ENCODE measurements at regions not wholly inside any gene's neighbourhood (a gene's known extent, or its start where the extent isn't known, plus 50 kb on each side); places are given as distances from the start of the nearest gene placed in this dataset.
"Not testable (repeated sequence)": the region's sequence is repeated elsewhere in the genome, so short reads cannot be mapped to it uniquely, and the experiment has no call there.

DNA sequence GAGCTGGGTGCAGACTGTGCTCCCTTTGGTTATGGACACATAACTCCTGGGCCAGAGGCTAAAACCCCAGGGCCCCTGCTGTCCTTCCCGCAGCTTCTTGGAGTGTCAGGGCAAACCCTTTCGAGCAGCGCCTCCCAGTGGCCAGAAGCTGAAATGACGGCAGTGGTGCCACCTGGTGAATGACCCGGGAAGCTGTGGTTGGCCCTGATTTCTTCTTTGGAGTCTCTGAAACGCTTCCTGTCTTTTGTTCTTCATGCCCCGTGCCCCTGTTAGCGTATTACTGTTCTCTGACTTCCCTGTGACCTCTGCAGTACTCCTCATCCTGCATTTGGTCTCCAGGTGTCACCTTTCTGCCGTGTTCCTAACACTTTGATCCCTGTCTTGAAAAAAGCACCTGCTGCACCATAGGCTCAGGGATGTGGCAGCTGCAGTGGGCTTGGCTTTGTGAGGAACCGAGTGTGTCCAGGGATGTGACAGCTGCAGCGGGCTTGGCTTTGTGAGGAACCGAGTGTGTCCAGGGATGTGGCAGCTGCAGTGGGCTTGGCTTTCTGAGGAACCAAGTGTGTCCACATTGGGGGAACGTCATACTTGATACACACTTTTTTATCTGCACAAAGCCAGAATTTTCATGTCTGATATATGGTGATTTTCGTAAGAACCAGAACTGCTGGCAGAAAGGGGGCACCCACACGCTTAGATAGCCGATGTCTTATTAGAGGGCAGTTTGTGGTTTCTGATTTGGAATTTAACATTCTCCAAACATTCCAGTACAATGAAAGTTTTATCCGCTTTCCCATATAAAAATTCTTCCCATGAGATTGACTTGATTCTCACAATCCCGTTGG, 241.8 kb upstream of the FRG2C start:
- intact Hi-C loops (cut with DNase I; ENCODE audit: low total_unique reads) (loop anchor here (10.0 kb wide), 1 partner anchor 128 kb away; no protein-coding TSS in a partner anchor), in situ Hi-C loops (cut with MboI; ENCODE audit: low pct_ligation_motif_present in 1 of 4, low pct_unique_long_range_greater_than_20kb in 1 of 4, low sequenced_read_pairs in 3 of 4) (loop anchor here in 2 of 4 donors (10.0 kb wide), 1 partner anchor 128 kb away; no protein-coding TSS in a partner anchor)
- WGBS, 2 donors (ENCODE audit: low coverage in 1 of 2) = 46 to 94% methylated on average over 5 to 18 of the region's 18 CpGs
- H3K36me3 ChIP-seq, H3K9me3 ChIP-seq, H3K4me3 ChIP-seq, H3K27ac ChIP-seq, H3K4me1 ChIP-seq, H3K27me3 ChIP-seq: not testable (repeated sequence)
- DNase-seq = peak; percentile 51
- TF ChIP-seq, protein P1, sequence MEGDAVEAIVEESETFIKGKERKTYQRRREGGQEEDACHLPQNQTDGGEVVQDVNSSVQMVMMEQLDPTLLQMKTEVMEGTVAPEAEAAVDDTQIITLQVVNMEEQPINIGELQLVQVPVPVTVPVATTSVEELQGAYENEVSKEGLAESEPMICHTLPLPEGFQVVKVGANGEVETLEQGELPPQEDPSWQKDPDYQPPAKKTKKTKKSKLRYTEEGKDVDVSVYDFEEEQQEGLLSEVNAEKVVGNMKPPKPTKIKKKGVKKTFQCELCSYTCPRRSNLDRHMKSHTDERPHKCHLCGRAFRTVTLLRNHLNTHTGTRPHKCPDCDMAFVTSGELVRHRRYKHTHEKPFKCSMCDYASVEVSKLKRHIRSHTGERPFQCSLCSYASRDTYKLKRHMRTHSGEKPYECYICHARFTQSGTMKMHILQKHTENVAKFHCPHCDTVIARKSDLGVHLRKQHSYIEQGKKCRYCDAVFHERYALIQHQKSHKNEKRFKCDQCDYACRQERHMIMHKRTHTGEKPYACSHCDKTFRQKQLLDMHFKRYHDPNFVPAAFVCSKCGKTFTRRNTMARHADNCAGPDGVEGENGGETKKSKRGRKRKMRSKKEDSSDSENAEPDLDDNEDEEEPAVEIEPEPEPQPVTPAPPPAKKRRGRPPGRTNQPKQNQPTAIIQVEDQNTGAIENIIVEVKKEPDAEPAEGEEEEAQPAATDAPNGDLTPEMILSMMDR (IDR thresholded peaks at IDR 0.05) = peak; percentile 61 to 84 (median 77)

DNA sequence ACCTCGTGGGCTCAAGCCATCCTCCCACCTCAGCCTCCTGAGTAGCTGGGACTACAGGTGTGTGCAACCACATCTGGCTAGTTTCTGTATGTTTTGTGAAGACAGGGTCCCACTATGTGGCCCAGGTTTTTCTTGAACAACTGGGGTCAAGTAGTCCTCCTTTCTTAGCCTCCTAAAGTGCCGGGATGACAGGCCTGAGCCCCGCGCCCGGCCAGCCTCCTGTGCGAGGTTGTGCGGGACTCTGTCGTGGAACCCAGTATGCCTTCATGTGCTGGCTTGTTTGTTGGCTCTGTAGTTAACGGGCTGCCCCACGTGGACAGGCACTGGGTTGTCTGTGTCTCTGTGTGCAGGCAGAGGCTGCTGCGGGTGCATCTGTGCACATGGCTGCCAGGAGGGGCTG, 238.7 kb upstream of the FRG2C start:
- 90% methylated on average over 11 of the region's 11 CpGs; no CpG with 5 or more reads in 1 of the 2 donors for WGBS, 2 donors (ENCODE audit: low coverage in 1 of 2)
- not testable (repeated sequence) for H3K36me3 ChIP-seq, H3K4me1 ChIP-seq, DNase-seq, H3K4me3 ChIP-seq, H3K27me3 ChIP-seq, H3K27ac ChIP-seq, H3K9me3 ChIP-seq
- in situ Hi-C loops (cut with MboI; ENCODE audit: low pct_ligation_motif_present in 1 of 4, low pct_unique_long_range_greater_than_20kb in 1 of 4, low sequenced_read_pairs in 3 of 4) = loop anchor here in 2 of 4 donors (10.0 kb wide), 1 partner anchor 131 kb away; no protein-coding TSS in a partner anchor
- intact Hi-C loops (cut with DNase I; ENCODE audit: low total_unique reads) = loop anchor here (10.0 kb wide), 1 partner anchor 131 kb away; no protein-coding TSS in a partner anchor

DNA sequence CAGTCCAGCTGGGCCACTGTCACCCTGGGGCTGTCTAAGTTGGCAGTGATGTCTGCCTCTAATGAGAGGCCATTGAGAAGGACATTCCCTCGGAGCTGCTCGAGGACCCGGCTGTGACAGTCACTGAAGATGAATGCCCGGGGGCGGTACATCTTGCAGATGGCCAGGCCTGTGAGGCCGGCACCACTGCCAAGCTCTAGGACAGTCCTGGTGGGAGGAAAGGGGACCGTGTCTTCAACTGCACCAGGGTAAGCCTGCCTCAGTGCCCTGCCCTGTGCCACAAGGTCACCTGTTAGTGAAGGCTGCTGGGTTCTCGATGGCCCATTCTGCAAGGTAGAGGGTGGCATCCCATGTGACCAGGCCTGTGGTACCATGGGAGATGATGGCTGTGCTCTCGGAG, 236.6 kb upstream of the FRG2C start:
- H3K36me3 ChIP-seq, H3K9me3 ChIP-seq, H3K4me1 ChIP-seq, H3K27ac ChIP-seq, DNase-seq, H3K4me3 ChIP-seq, H3K27me3 ChIP-seq: not testable (repeated sequence)
- intact Hi-C loops (cut with DNase I; ENCODE audit: low total_unique reads) (loop anchor here (10.0 kb wide), 1 partner anchor 133 kb away; no protein-coding TSS in a partner anchor), in situ Hi-C loops (cut with MboI; ENCODE audit: low pct_ligation_motif_present in 1 of 4, low pct_unique_long_range_greater_than_20kb in 1 of 4, low sequenced_read_pairs in 3 of 4) (loop anchor here in 2 of 4 donors (10.0 kb wide), 1 partner anchor 133 kb away; no protein-coding TSS in a partner anchor)
- WGBS, 2 donors (ENCODE audit: low coverage in 1 of 2) = 85% methylated on average over 4 of the region's 9 CpGs; no CpG with 5 or more reads in 1 of the 2 donors

DNA sequence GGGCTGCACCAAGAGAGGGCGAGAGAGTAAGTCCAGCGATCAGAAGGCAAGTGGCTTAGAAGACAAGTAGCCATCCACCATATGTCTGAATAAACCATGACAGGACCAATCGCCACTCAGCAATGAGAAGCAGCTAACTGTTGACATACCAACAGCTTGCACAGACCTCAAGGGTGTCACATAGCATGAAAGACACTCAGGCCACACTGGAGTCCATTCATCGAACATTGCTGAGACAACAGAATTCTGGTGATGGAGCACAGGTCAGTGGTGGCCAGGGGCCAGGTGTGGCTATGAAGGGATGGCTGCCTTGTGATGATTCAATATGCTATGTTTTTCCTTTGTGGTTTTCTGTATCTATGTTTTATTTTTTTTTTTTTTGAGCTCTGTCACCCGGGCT, 236.2 kb upstream of the FRG2C start:
- not testable (repeated sequence) for H3K9me3 ChIP-seq, DNase-seq, H3K27ac ChIP-seq, H3K4me1 ChIP-seq, H3K4me3 ChIP-seq, H3K27me3 ChIP-seq, H3K36me3 ChIP-seq
- in situ Hi-C loops (cut with MboI; ENCODE audit: low pct_ligation_motif_present in 1 of 4, low pct_unique_long_range_greater_than_20kb in 1 of 4, low sequenced_read_pairs in 3 of 4) = loop anchor here in 2 of 4 donors (10.0 kb wide), 1 partner anchor 133 kb away; no protein-coding TSS in a partner anchor
- 80 to 98% methylated on average over 2 to 5 of the region's 5 CpGs for WGBS, 2 donors (ENCODE audit: low coverage in 1 of 2)
- intact Hi-C loops (cut with DNase I; ENCODE audit: low total_unique reads) = loop anchor here (10.0 kb wide), 1 partner anchor 133 kb away; no protein-coding TSS in a partner anchor

DNA sequence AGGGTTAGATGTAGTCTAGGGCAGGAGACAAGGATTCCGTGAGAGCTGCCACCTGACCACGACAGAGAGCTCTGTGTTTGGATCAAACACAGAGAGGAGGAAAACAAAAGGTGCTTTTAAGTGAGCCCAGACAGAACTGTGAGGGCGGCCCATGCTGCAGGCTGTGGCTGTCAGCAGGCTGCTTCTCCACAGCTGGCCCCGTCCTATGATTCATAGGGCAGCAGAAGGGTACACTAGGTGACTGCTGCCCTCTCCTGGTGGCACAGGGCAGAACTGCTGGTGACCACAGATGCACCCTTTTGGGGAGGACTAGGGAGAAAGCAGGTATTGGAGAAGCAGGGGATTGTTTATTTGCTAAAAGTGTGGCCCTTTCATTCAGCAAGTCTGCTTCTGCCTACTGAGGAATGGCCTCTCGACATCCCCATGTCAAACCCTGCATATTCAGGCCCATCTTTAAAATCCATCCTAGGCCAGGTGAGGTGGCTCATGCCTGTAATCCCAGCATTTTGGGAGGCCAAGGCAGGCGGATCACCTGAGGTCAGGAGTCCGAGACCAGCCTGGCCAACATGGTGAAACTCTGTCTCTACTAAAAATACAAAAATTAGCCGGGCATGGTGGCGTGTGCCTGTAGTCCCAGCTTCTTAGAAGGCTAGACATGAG, 234.4 kb upstream of the FRG2C start:
- H3K4me3 ChIP-seq, H3K36me3 ChIP-seq, H3K27ac ChIP-seq, H3K9me3 ChIP-seq, H3K27me3 ChIP-seq: not testable (repeated sequence)
- peak; percentile 79 for DNase-seq
- H3K4me1 ChIP-seq = peaks cover 0 to 13% (median 8%) of the 10 kb centered on the region in 4 donors
- in situ Hi-C loops (cut with MboI; ENCODE audit: low pct_ligation_motif_present in 1 of 4, low pct_unique_long_range_greater_than_20kb in 1 of 4, low sequenced_read_pairs in 3 of 4) (loop anchor here in 2 of 4 donors (10.0 kb wide), 1 partner anchor 135 kb away; no protein-coding TSS in a partner anchor), intact Hi-C loops (cut with DNase I; ENCODE audit: low total_unique reads) (loop anchor here (10.0 kb wide), 1 partner anchor 135 kb away; no protein-coding TSS in a partner anchor)
- 55 to 61% methylated on average over 3 to 9 of the region's 9 CpGs for WGBS, 2 donors (ENCODE audit: low coverage in 1 of 2)
- TF ChIP-seq, protein P1 (IDR thresholded peaks at IDR 0.05) = peak; percentile 66 to 88 (median 80)

DNA sequence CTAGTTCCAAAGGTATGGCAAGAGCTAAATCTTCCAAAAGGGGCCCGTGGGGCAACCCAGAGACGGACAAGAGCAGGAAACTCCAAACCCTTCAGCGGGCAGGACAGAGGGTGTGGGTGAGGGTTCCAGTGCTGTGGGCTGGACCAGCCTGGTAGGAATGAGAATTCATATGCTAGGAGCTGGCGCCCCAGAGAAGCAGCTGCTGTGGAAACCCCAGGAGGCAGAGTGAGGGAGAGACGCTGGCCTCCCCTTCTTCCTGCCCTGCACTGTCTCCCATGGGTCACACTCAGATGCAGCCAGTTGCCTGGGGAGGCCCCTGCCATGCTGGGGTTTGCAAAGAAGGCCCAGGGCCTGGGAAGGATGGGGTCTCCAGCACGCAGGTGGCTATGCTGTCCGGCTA, 233.7 kb upstream of the FRG2C start:
- peaks cover 0 to 13% (median 8%) of the 10 kb centered on the region in 4 donors for H3K4me1 ChIP-seq
- 87% methylated on average over 7 of the region's 7 CpGs; no CpG with 5 or more reads in 1 of the 2 donors for WGBS, 2 donors (ENCODE audit: low coverage in 1 of 2)
- in situ Hi-C loops (cut with MboI; ENCODE audit: low pct_ligation_motif_present in 1 of 4, low pct_unique_long_range_greater_than_20kb in 1 of 4, low sequenced_read_pairs in 3 of 4); DNase-seq; H3K4me3 ChIP-seq; H3K9me3 ChIP-seq; intact Hi-C loops (cut with DNase I; ENCODE audit: low total_unique reads); H3K36me3 ChIP-seq; H3K27me3 ChIP-seq; H3K27ac ChIP-seq: not testable (repeated sequence)

DNA sequence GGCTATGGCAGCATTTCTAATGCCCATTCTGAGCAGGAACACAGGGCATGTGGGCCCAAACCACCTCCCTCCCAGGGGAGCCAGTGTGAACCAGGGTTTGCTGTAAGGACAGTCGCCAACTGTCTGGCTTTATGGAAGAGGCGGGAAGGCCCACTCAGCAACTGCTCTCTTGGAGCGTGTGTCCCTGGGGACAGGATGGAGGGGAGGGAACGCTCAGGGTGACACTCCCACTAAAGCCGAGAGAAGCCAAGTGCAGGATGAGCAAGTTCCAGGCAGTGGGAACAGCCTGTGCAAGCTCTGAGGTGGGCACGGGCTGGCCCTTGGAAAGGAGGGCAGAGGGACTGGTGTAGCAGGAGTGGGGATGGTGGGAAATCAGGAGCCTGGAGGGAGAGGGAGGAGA, 233.0 kb upstream of the FRG2C start:
- intact Hi-C loops (cut with DNase I; ENCODE audit: low total_unique reads); H3K4me3 ChIP-seq; DNase-seq; H3K36me3 ChIP-seq; in situ Hi-C loops (cut with MboI; ENCODE audit: low pct_ligation_motif_present in 1 of 4, low pct_unique_long_range_greater_than_20kb in 1 of 4, low sequenced_read_pairs in 3 of 4); H3K27me3 ChIP-seq; H3K9me3 ChIP-seq; H3K27ac ChIP-seq: not testable (repeated sequence)
- 81 to 83% methylated on average over 1 to 6 of the region's 6 CpGs for WGBS, 2 donors (ENCODE audit: low coverage in 1 of 2)
- H3K4me1 ChIP-seq = peaks cover 0 to 14% (median 11%) of the 10 kb centered on the region in 4 donors

DNA sequence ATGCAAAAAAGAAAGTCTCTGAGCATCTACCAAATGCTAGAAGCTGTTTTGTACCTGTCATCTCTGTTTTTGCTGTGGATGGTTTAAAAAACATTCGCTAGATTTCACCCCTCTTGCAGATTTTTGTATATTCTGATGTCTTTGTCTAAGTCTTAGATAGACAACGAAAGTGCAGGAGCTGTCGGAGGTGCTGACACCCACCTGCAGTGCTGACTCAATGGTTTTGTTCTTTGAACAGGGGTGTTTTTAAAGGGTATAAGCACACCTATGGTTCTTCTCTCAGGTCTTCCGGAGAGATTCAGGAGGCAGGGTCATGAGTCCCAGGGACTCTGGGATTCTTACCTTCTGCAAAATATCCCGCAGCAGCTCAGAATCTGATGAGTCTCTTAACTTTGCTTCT, 231.7 kb upstream of the FRG2C start:
- in situ Hi-C loops (cut with MboI; ENCODE audit: low pct_ligation_motif_present in 1 of 4, low pct_unique_long_range_greater_than_20kb in 1 of 4, low sequenced_read_pairs in 3 of 4); H3K4me3 ChIP-seq; H3K9me3 ChIP-seq; DNase-seq; H3K27me3 ChIP-seq; H3K36me3 ChIP-seq; intact Hi-C loops (cut with DNase I; ENCODE audit: low total_unique reads): not testable (repeated sequence)
- peaks cover 0 to 20% (median 16%) of the 10 kb centered on the region in 4 donors for H3K4me1 ChIP-seq
- peak overlapping the region in 2 of 4 donors; percentile 8 to 48 for H3K27ac ChIP-seq
- WGBS, 2 donors (ENCODE audit: low coverage in 1 of 2) = 96 to 100% methylated on average over 1 to 5 of the region's 5 CpGs
